GM12872 (cell line): ENCODE measurements at regions not wholly inside any gene's neighbourhood (a gene's known extent, or its start where the extent isn't known, plus 50 kb on each side); places are given as distances from the start of the nearest gene placed in this dataset.

Source experiments
- TF ChIP-seq, protein P1 (sequence below): IDR thresholded peaks from 3 replicates; pipeline ENCODE4 v1.5.1; 2011; ENCODE audit warnings: low read depth, mild to moderate bottlenecking, low read length, moderate library complexity; ENCODE audit not compliant: insufficient read depth

DNA sequence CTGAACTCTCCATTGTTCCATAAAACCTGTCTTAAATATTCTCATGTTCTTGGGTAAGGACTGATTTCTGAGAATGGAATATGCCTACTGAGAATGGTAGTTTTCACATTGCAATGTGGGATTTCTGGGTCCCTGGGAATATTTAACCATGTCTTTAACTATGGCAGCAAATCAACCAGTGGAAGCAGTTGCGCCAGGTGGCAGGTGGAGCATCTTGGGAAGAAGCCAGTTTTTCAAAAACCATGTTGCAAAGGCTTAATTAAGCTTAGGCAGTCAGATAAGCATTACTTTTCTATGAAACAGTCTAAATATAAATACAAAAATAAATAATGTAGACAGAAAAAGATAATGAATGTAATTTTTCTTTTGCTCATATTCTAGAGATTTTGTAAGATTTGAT, 448.1 kb downstream of the ADAMTS20 start:
- TF ChIP-seq, protein P1, sequence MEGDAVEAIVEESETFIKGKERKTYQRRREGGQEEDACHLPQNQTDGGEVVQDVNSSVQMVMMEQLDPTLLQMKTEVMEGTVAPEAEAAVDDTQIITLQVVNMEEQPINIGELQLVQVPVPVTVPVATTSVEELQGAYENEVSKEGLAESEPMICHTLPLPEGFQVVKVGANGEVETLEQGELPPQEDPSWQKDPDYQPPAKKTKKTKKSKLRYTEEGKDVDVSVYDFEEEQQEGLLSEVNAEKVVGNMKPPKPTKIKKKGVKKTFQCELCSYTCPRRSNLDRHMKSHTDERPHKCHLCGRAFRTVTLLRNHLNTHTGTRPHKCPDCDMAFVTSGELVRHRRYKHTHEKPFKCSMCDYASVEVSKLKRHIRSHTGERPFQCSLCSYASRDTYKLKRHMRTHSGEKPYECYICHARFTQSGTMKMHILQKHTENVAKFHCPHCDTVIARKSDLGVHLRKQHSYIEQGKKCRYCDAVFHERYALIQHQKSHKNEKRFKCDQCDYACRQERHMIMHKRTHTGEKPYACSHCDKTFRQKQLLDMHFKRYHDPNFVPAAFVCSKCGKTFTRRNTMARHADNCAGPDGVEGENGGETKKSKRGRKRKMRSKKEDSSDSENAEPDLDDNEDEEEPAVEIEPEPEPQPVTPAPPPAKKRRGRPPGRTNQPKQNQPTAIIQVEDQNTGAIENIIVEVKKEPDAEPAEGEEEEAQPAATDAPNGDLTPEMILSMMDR, result no peak

DNA sequence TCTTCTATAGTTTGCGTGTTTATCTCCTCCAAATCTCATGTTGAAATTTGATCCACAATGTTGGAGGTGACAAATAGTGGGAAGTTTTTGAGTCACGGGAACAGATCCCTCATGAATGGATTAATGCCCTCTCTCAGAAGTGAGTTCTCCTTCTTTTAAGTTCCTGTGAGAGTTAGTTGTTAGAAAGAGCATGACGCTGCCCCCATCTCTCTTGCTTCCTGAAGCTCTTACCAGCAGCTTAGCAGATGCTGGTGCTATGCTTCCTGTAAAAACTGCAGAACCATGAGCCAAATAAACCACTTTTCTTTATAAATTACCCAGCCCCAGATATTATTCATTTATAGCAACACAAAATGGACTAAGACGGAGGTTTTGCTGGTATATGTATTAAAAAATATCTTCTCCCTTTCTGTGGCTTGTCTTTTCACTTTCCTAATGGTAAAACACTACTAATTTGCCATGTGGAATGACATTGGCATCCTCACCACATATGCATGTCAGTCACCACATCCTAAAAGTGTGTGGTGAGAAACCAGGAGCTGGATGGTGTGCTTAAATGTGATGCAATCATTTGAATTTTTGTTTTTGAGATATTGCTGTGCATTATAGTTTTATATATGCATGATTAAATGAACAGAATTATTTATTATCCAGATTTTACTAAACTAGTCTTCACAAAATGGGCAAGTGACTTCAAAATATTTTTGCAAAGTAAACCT, 449.3 kb downstream of the ADAMTS20 start:
- TF ChIP-seq, protein P1, result no peak

DNA sequence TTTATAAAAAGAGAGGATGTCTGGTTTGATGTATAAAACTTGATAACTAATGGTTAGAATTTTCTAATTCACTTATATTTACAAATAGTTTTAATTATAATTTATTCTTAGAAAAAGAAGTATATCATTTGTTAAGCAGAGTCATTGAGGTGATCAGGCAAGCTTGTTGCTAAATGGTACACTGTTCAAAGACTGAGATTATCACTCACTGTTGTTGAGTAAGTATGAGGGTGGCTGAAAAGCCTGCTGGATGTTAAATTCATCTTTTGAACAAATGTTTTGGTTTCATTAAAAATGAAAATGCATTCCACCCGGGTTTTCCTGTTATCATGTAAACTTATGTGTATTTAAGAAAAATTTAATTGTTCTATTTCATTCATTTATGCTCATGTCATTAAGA, 451.8 kb downstream of the ADAMTS20 start:
- TF ChIP-seq, protein P1, result no peak

DNA sequence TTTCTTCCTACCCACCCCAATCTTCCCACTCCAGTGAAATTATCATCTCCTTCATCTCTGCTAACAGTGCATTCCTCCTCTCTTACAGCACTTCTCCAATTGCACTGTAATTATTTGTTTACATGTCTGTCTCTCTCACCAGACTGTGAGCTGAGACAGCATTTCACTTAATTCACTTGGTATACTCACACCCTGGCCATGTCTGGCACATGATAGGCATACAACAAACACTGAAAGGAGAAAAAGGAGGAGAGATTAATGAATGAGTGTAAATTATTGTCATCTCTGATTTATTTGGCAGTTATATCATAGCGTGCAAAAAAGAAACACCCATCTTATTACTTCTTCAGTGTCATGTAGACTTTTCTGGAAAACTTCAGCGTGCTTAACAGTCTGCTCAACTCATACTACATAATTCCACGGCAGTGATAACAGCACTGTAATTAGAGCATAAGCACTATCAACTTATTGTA, 452.3 kb downstream of the ADAMTS20 start:
- TF ChIP-seq, protein P1, result no peak

DNA sequence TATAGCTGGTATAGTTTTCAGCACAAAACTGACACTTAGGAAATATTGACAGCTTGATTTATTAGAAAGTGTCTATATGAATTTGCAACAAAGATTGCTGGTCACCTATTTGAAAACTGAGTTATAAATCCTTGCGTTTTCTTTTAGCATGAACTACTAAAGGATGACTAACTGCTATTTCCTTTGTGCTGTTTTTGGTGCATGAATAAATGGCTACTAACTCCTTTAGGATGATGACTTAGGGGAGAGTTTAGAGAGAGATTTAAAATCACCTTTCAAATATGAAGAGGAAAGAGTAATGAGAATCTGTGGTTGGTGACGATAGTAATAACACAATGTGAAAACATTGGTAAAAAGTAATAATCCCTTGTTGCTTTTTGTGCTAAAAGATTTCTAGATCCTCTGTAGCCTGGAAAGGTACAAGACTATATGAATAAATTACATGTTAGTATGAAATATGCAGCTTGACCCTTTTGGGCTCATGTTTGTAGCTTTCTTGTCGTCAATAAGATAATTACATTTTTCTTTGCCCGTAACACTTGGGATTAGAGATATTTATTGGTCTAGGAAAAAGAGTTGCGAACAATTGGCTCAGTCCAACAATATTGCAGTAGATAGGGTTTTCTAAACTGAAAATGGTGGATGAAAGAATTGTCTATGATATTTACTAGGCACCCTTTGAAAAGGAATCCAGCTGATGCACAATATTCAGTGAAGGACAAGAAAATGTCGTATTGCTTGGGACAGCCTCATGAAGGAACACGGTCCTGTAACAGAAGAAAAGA, 453.0 kb downstream of the ADAMTS20 start:
- TF ChIP-seq, protein P1, result no peak

DNA sequence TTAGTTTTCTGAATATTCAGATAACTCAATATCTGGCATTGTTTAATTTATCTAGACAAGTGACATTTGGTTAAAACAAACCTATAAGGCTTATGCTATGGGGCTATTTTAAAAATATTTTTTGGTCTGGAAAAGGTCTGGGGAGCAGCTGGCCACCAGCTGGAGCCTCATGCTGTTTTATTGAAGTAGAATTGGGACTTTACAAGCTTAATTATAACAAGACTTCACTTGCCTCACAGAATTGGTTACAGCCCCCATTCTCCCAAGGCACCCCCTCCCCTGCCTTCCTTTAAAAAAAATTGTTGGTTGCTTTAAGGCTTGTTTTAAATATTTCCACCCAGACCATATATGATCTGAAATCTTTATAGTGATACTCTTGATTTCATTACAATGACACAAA, 453.9 kb downstream of the ADAMTS20 start:
- TF ChIP-seq, protein P1, result no peak

DNA sequence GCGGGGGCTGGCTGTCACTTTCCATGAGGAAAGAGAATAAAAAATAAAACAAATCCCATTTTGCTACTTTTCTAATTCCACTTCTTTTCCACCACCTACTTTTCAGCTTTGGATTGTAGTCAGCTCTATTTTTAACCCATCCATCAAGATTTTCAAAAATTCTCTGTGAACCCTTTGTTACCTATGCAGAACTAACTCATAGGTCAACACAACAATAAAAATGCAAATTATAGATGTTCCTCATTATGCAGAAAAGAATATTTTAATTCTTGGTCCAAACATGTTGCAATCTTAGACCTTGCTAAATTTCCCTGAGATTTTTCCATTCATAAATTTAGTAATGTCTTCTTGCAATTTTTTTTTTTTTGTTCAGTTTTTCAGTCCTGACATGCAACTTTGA, 454.5 kb downstream of the ADAMTS20 start:
- TF ChIP-seq, protein P1, result no peak
